CD4-positive, alpha-beta T cell treated with Interleukin-17A for 4 hours (primary cell): ENCODE measurements at regions not wholly inside any gene's neighbourhood (a gene's known extent, or its start where the extent isn't known, plus 50 kb on each side); places are given as distances from the start of the nearest gene placed in this dataset.

Experiments
- DNase-seq: peaks from one replicate; pipeline ENCODE4 v3.0.0-alpha.2; 2020; ENCODE audit warnings: mixed read lengths

- DNase-seq, result no peak
These were observed 65.1 kb downstream of the SLC4A3 start for GRCh38 chr2:219692521-219692920.

GRCh38 chr2:219695145-219695709 lies 67.8 kb downstream of the SLC4A3 start:
- DNase-seq, result no peak

- DNase-seq, result no peak
These were observed 70.6 kb downstream of the SLC4A3 start for GRCh38 chr2:219697811-219698747.

GRCh38 chr2:219698748-219699439 lies 71.5 kb downstream of the SLC4A3 start:
- no peak for DNase-seq

GRCh38 chr2:219699440-219699821 lies 72.0 kb downstream of the SLC4A3 start:
- DNase-seq, result no peak

GRCh38 chr2:219701847-219702634 lies 74.6 kb downstream of the SLC4A3 start:
- DNase-seq, result no peak

GRCh38 chr2:219702796-219703545 lies 75.5 kb downstream of the SLC4A3 start:
- DNase-seq, result no peak

GRCh38 chr2:219704878-219705277 lies 77.4 kb downstream of the SLC4A3 start:
- no peak for DNase-seq

GRCh38 chr2:219706823-219707281 lies 79.4 kb downstream of the SLC4A3 start:
- no peak for DNase-seq

- no peak for DNase-seq
These were observed 80.3 kb downstream of the SLC4A3 start for GRCh38 chr2:219707496-219708285.

- no peak for DNase-seq
These were observed 81.9 kb downstream of the SLC4A3 start for GRCh38 chr2:219709331-219709761.

GRCh38 chr2:219713110-219713509 lies 85.7 kb downstream of the SLC4A3 start:
- no peak for DNase-seq

GRCh38 chr2:219714681-219715400 lies 87.4 kb downstream of the SLC4A3 start:
- DNase-seq, result no peak

- DNase-seq, result no peak
These were observed 90.6 kb downstream of the SLC4A3 start for GRCh38 chr2:219718066-219718465.

GRCh38 chr2:219719521-219719920 lies 92.1 kb downstream of the SLC4A3 start:
- DNase-seq, result no peak

GRCh38 chr2:219720956-219721355 lies 93.5 kb downstream of the SLC4A3 start:
- no peak for DNase-seq

- DNase-seq, result no peak
These were observed 94.9 kb downstream of the SLC4A3 start for GRCh38 chr2:219722276-219722879.

- no peak for DNase-seq
These were observed 95.9 kb downstream of the SLC4A3 start for GRCh38 chr2:219723311-219723710.

GRCh38 chr2:219724628-219725027 lies 97.2 kb downstream of the SLC4A3 start:
- no peak for DNase-seq

GRCh38 chr2:219726916-219727315 lies 99.5 kb downstream of the SLC4A3 start:
- no peak for DNase-seq
